GM12892 (cell line): ENCODE measurements at regions not wholly inside any gene's neighbourhood (a gene's known extent, or its start where the extent isn't known, plus 50 kb on each side); places are given as distances from the start of the nearest gene placed in this dataset.

Source experiments
- DNase-seq: peaks from one replicate; pipeline ENCODE4 v3.0.0; 2011; ENCODE audit not compliant: insufficient read length
- FAIRE-seq: peaks from 2 replicates; lab custom pipeline; 2011; peaks lifted over from hg19 to GRCh38; lab: Jason Lieb, UNC
- POLR2A ChIP-seq: IDR thresholded peaks from 2 replicates; pipeline ENCODE4 v1.6.1; 2011; ENCODE audit warnings: low read depth, low read length, control low read depth
- POLR2AphosphoS5 ChIP-seq: IDR thresholded peaks from 2 replicates; pipeline ENCODE4 v1.6.1; 2011; ENCODE audit warnings: low read depth, low read length, control low read depth
- TAF1 ChIP-seq: IDR thresholded peaks from 2 replicates; pipeline ENCODE4 v1.6.1; 2011; ENCODE audit warnings: low read depth, mild to moderate bottlenecking, control low read depth, low read length, borderline replicate concordance

DNA sequence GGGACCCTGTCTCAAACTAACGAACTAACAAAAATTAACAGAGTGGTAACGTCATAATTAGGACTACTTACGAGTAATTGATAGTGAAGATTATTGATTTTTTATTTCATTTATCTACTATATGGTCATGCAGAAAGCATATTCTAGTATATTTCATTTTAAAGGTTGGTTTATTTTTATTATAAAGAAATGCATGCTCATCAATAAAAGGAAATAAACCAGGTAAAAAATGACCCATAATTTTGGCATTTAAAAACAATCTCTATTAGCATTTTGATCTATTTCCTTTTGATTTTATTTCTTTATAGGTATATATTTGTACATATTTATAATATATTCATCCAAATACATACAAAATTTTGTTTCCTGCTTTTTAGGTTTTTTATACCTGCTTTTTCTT lies 401.4 kb upstream of the ID4 start:
- DNase-seq, result no peak
- no peak for FAIRE-seq

GRCh38 chr6:19438566-19439353 lies 398.4 kb upstream of the ID4 start:
- TF ChIP-seq POLR2AphosphoS5, result no peak
- no peak for TF ChIP-seq POLR2A
- no peak for TF ChIP-seq TAF1
- no peak for FAIRE-seq
- DNase-seq, result no peak

More for the DNA sequence above, 401.4 kb upstream of the ID4 start:
- TF ChIP-seq POLR2A (no peak), TAF1 (no peak), POLR2AphosphoS5 (no peak)

DNA sequence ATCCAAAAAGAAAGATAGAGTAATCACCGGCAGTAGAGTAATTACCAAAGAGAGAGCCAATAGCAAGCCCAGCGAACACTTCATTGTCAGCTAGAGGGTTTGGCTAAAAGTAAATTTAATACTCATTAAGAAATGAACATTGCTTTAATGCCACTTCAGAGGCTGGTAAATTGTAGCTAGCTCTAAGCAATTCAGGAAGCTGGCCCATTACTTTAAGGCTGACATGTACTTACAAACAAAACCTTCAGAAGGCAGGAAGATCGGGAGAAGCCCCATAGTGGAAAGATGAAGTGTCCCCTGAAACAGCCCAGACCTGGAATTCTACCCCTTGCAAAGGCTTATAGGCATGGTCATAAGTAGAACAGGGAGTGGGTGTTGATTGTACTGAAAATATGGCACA lies 396.6 kb upstream of the ID4 start:
- DNase-seq (no peak), FAIRE-seq (no peak)
- TF ChIP-seq POLR2A, result no peak
- TF ChIP-seq TAF1, result no peak
- TF ChIP-seq POLR2AphosphoS5, result no peak

- no peak for TF ChIP-seq POLR2A
- TF ChIP-seq TAF1, result no peak
- TF ChIP-seq POLR2AphosphoS5, result no peak
- FAIRE-seq, result no peak
- DNase-seq, result no peak
These were observed 393.8 kb upstream of the ID4 start for GRCh38 chr6:19443411-19443810.

- TF ChIP-seq TAF1 (no peak), POLR2AphosphoS5 (no peak), POLR2A (no peak)
- DNase-seq (no peak), FAIRE-seq (no peak)
These were observed 393.1 kb upstream of the ID4 start for GRCh38 chr6:19444041-19444440.

DNA sequence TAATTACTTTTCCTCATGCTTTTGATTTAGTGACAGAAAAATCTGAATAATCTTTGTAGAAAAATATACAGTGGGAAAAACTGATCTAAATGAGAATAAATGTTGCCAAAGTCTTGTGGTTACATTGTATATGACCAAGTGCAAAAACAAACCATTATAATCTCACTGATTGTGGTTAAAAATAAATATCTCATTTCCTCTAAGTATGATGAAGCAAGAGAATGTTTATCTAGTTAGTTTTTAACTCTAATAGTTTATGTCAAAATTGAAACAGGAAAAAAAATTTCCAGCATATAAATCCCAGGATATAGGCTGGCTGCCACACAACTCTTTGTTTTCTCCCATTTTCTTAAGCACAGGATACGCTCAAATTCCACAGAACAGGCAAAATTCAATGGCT lies 392.7 kb upstream of the ID4 start:
- DNase-seq, result no peak
- TF ChIP-seq POLR2A (no peak), POLR2AphosphoS5 (no peak), TAF1 (no peak)
- FAIRE-seq, result no peak

GRCh38 chr6:19446570-19446969 lies 390.6 kb upstream of the ID4 start:
- TF ChIP-seq POLR2AphosphoS5, result no peak
- TF ChIP-seq POLR2A, result no peak
- TF ChIP-seq TAF1, result no peak
- DNase-seq, result no peak
- no peak for FAIRE-seq

- DNase-seq (no peak), FAIRE-seq (no peak)
- TF ChIP-seq POLR2A, result no peak
- TF ChIP-seq POLR2AphosphoS5, result no peak
- TF ChIP-seq TAF1, result no peak
These were observed 386.5 kb upstream of the ID4 start for GRCh38 chr6:19450651-19451050.

GRCh38 chr6:19452495-19452894 lies 384.7 kb upstream of the ID4 start:
- DNase-seq (no peak), FAIRE-seq (no peak)
- TF ChIP-seq POLR2AphosphoS5, result no peak
- TF ChIP-seq TAF1, result no peak
- no peak for TF ChIP-seq POLR2A

- DNase-seq, result no peak
- TF ChIP-seq TAF1 (no peak), POLR2A (no peak), POLR2AphosphoS5 (no peak)
- FAIRE-seq, result no peak
These were observed 383.0 kb upstream of the ID4 start for GRCh38 chr6:19454001-19454720.

DNA sequence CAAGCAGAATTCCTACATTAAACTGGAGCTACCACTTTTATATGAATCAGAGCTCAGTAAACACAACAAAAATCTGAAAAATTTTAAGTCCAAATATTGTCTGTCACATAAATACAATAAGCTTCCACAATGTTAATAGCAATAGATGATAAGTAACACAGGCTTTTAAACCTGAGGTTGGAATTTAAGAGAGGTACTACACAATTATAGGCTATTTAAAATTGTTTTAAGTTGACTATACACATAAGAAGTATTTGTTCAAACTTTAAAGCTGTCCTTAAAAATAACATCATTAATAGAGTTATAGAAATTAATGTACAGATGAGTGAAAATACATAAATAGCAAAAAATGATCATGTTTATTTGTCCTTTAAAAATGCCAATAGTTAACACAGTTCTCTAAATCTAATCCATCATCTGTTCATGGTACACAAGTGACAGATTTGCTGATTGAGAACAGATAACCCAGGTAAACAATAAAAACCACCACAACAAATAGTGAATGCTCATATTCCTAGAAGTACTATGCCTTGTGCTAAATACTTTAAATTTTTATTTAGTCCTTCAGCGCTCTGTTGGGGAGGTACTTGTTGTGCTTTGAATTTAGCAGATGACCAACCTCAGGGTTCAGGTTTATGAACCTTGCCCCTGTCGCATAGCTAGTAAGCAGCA lies 382.3 kb upstream of the ID4 start:
- FAIRE-seq (no peak), DNase-seq (no peak)
- no peak for TF ChIP-seq TAF1
- no peak for TF ChIP-seq POLR2A
- TF ChIP-seq POLR2AphosphoS5, result no peak
